ENCODE measurements at regions not wholly inside any gene's neighbourhood (a gene's known extent, or its start where the extent isn't known, plus 50 kb on each side); places are given as distances from the start of the nearest gene placed in this dataset.

- intact Hi-C loops (cut with micrococcal nuclease), result no loop called here
- no TSS peak for BruUV-seq (replicated peaks)
- H3K9ac ChIP-seq (ENCODE audit: low read length), result no peak overlapping the region
- H3K27ac ChIP-seq (ENCODE audit: low read depth, low read length), result no peak overlapping the region
- POLR2A ChIA-PET, result no interaction called here
- H3K4me2 ChIP-seq (ENCODE audit: low read length), result no peak overlapping the region
- H3K36me3 ChIP-seq (ENCODE audit: control insufficient read depth in 1 of 2, insufficient read depth in 2 of 2, low read length in 2 of 2), result no peaks in the 10 kb centered on the region
- no peaks in the 10 kb centered on the region for H3K9me2 ChIP-seq (ENCODE audit: insufficient read depth)
- H2AFZ ChIP-seq (ENCODE audit: low read depth, low read length, poor library complexity, severe bottlenecking), result no peak overlapping the region
- TF ChIP-seq ZBTB33 (IDR thresholded peaks at IDR 0.05; ENCODE audit: extremely low read depth, insufficient replicate concordance, low read length) (no peak), SIN3A (IDR thresholded peaks at IDR 0.05; ENCODE audit: low read depth) (no peak), RAD21 (IDR thresholded peaks at IDR 0.05; ENCODE audit: low read depth) (no peak), EGR1 (IDR thresholded peaks at IDR 0.05; ENCODE audit: low read depth) (no peak), JUND (IDR thresholded peaks at IDR 0.05) (no peak), POLR2A (IDR thresholded peaks at IDR 0.05; ENCODE audit: borderline replicate concordance, extremely low read depth, insufficient read depth, insufficient read length) (no peak), TCF7L2 (IDR thresholded peaks at IDR 0.05; ENCODE audit: borderline replicate concordance, extremely low read depth, insufficient read depth, insufficient read length) (no peak)
- no peaks in the 10 kb centered on the region for H3K27me3 ChIP-seq (ENCODE audit: insufficient read depth, low read length)
- RAD21 ChIA-PET (ENCODE audit: low non-redundant PET in 1 of 2, low total read pairs in 2 of 2, uncharacterized antibody in 2 of 2, unreplicated experiment in 2 of 2), result no interaction called here
- H4K20me1 ChIP-seq (ENCODE audit: insufficient read depth), result no peaks in the 10 kb centered on the region
- no peaks in the 10 kb centered on the region for H3K4me1 ChIP-seq (ENCODE audit: control insufficient read depth in 1 of 2, insufficient read depth in 2 of 2, low read length in 2 of 2)
- no peak for DNase-seq (ENCODE audit: low read depth, low spot score)
- no peaks in the 10 kb centered on the region for H3K79me2 ChIP-seq (ENCODE audit: insufficient read depth, low read length)
- H3K4me3 ChIP-seq (replicated peaks in 1 of 2; ENCODE audit: low read depth in 1 of 2, low read length in 2 of 2), result no peak overlapping the region
- CTCF ChIA-PET, result no interaction called here
- H3K9me3 ChIP-seq (ENCODE audit: control insufficient read depth in 1 of 2, insufficient read depth in 1 of 2, low read depth in 1 of 2, low read length in 2 of 2), result no peaks in the 10 kb centered on the region
- no peak for ATAC-seq
These were observed 232.7 kb upstream of the ONECUT1 start for GRCh38 chr15:53022788-53023187.

DNA sequence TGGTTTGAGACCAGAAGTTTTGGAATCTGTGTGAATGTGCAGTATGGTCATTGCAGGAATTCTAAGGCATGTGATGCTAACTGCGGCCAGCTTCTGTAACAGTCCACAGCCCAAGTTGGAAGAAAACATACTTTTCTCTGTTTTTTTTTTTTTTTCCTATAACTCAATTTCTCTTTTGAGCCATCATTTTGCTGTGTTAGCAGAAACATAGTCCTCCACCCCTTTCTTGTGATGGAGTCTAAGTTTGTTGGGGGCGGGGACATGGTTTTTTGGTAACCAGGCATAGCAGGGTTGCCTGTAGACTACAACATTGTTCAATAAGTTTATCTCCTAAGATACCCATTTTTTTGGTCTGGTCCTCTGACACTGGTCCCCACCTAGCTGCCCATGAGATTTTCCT is 223.2 kb upstream of the ONECUT1 start:
- intact Hi-C loops (cut with micrococcal nuclease), result no loop called here
- DNase-seq (ENCODE audit: low read depth, low spot score), result no peak

More for the DNA sequence above, 223.2 kb upstream of the ONECUT1 start:
- RAD21 ChIA-PET (ENCODE audit: low non-redundant PET in 1 of 2, low total read pairs in 2 of 2, uncharacterized antibody in 2 of 2, unreplicated experiment in 2 of 2), result no interaction called here
- no TSS peak for BruUV-seq (replicated peaks)
- Histone ChIP-seq H3K9me3 (ENCODE audit: control insufficient read depth in 1 of 2, insufficient read depth in 1 of 2, low read depth in 1 of 2, low read length in 2 of 2) (no peaks in the 10 kb centered on the region), H3K36me3 (ENCODE audit: control insufficient read depth in 1 of 2, insufficient read depth in 2 of 2, low read length in 2 of 2) (no peaks in the 10 kb centered on the region), H3K9me2 (ENCODE audit: insufficient read depth) (no peaks in the 10 kb centered on the region), H4K20me1 (ENCODE audit: insufficient read depth) (no peaks in the 10 kb centered on the region), H3K27me3 (ENCODE audit: insufficient read depth, low read length) (no peaks in the 10 kb centered on the region), H3K4me3 (replicated peaks in 1 of 2; ENCODE audit: low read depth in 1 of 2, low read length in 2 of 2) (no peak overlapping the region), H3K27ac (ENCODE audit: low read depth, low read length) (no peak overlapping the region), H3K4me1 (ENCODE audit: control insufficient read depth in 1 of 2, insufficient read depth in 2 of 2, low read length in 2 of 2) (no peaks in the 10 kb centered on the region), H2AFZ (ENCODE audit: low read depth, low read length, poor library complexity, severe bottlenecking) (no peak overlapping the region), H3K9ac (ENCODE audit: low read length) (no peak overlapping the region), H3K4me2 (ENCODE audit: low read length) (no peak overlapping the region), H3K79me2 (ENCODE audit: insufficient read depth, low read length) (no peaks in the 10 kb centered on the region)
- POLR2A ChIA-PET, result no interaction called here
- no peak for ATAC-seq
- TF ChIP-seq, protein P1, sequence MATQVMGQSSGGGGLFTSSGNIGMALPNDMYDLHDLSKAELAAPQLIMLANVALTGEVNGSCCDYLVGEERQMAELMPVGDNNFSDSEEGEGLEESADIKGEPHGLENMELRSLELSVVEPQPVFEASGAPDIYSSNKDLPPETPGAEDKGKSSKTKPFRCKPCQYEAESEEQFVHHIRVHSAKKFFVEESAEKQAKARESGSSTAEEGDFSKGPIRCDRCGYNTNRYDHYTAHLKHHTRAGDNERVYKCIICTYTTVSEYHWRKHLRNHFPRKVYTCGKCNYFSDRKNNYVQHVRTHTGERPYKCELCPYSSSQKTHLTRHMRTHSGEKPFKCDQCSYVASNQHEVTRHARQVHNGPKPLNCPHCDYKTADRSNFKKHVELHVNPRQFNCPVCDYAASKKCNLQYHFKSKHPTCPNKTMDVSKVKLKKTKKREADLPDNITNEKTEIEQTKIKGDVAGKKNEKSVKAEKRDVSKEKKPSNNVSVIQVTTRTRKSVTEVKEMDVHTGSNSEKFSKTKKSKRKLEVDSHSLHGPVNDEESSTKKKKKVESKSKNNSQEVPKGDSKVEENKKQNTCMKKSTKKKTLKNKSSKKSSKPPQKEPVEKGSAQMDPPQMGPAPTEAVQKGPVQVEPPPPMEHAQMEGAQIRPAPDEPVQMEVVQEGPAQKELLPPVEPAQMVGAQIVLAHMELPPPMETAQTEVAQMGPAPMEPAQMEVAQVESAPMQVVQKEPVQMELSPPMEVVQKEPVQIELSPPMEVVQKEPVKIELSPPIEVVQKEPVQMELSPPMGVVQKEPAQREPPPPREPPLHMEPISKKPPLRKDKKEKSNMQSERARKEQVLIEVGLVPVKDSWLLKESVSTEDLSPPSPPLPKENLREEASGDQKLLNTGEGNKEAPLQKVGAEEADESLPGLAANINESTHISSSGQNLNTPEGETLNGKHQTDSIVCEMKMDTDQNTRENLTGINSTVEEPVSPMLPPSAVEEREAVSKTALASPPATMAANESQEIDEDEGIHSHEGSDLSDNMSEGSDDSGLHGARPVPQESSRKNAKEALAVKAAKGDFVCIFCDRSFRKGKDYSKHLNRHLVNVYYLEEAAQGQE (IDR thresholded peaks at IDR 0.05; ENCODE audit: low read depth), result no peak
- TF ChIP-seq ZFX (IDR thresholded peaks at IDR 0.05) (no peak), SP1 (IDR thresholded peaks at IDR 0.05; ENCODE audit: low read depth) (no peak), JUND (IDR thresholded peaks at IDR 0.05) (no peak), ELF1 (IDR thresholded peaks at IDR 0.05; ENCODE audit: borderline replicate concordance, low read depth) (no peak), EZH2phosphoT487 (IDR thresholded peaks at IDR 0.05; ENCODE audit: borderline replicate concordance) (no peak), EGR1 (IDR thresholded peaks at IDR 0.05; ENCODE audit: low read depth) (no peak), FOSL1 (IDR thresholded peaks at IDR 0.05; ENCODE audit: low read depth) (no peak), ZNF274 (IDR thresholded peaks at IDR 0.05; ENCODE audit: low read depth, low read length) (no peak)
- CTCF ChIA-PET, result no interaction called here
